HEK293 (cell line): ENCODE measurements at regions not wholly inside any gene's neighbourhood (a gene's known extent, or its start where the extent isn't known, plus 50 kb on each side); places are given as distances from the start of the nearest gene placed in this dataset.

Source experiments
- BCL11A ChIP-seq: fragments of 450-650 bp; formaldehyde crosslinking; IDR thresholded peaks from 2 replicates; pipeline ENCODE4 v1.5.1; 2016; ENCODE audit warnings: low read depth, missing biosample characterization, missing genetic modification characterization
- CTCF ChIP-seq: fragments of 450-650 bp; formaldehyde crosslinking; IDR thresholded peaks from 2 replicates; pipeline ENCODE4 v1.5.1; 2016; ENCODE audit warnings: missing biosample characterization, missing genetic modification characterization
- HOXD13 ChIP-seq: sonication (generic); formaldehyde crosslinking; IDR thresholded peaks from 2 replicates; pipeline ENCODE4 v1.8.0; 2022; ENCODE audit warnings: missing genetic modification reagents, borderline replicate concordance
- KLF16 ChIP-seq: fragments of 450-650 bp; formaldehyde crosslinking; IDR thresholded peaks from 2 replicates; pipeline ENCODE4 v1.5.1; 2017; ENCODE audit warnings: missing biosample characterization, missing genetic modification characterization
- REST ChIP-seq: fragments of 450-650 bp; formaldehyde crosslinking; IDR thresholded peaks from 2 replicates; pipeline ENCODE4 v1.5.1; 2016; ENCODE audit warnings: missing biosample characterization, missing genetic modification characterization
- SP3 ChIP-seq: fragments of 450-650 bp; formaldehyde crosslinking; IDR thresholded peaks from 2 replicates; pipeline ENCODE4 v1.5.1; 2016; ENCODE audit warnings: missing biosample characterization, missing genetic modification characterization
- TCF7L2 ChIP-seq: IDR thresholded peaks from 2 replicates; pipeline ENCODE4 v1.6.1; 2011; ENCODE audit warnings: low read depth, mild to moderate bottlenecking, inconsistent platforms, low read length, moderate library complexity, borderline replicate concordance
- YY1 ChIP-seq: fragments of 450-650 bp; formaldehyde crosslinking; IDR thresholded peaks from 2 replicates; pipeline ENCODE4 v1.5.1; 2018; ENCODE audit warnings: missing biosample characterization, missing genetic modification characterization
- ZBTB21 ChIP-seq: fragments of 450-650 bp; formaldehyde crosslinking; IDR thresholded peaks from 2 replicates; pipeline ENCODE4 v1.5.1; 2017; ENCODE audit warnings: missing biosample characterization, missing genetic modification characterization
- ZFHX2 ChIP-seq: fragments of 450-650 bp; formaldehyde crosslinking; conservative IDR thresholded peaks from 2 replicates; pipeline ENCODE4 v1.5.1; 2016; ENCODE audit warnings: missing biosample characterization, missing genetic modification characterization
- ZNF112 ChIP-seq: fragments of 450-650 bp; formaldehyde crosslinking; IDR thresholded peaks from 2 replicates; pipeline ENCODE4 v1.5.0; 2017; ENCODE audit warnings: missing biosample characterization, missing genetic modification characterization
- ZNF423 ChIP-seq: fragments of 450-650 bp; formaldehyde crosslinking; IDR thresholded peaks from 2 replicates; pipeline ENCODE4 v1.5.1; 2016; ENCODE audit warnings: missing biosample characterization, missing genetic modification characterization
- ZSCAN30 ChIP-seq: fragments of 450-650 bp; IDR thresholded peaks from 2 replicates; pipeline ENCODE4 v1.5.1; 2018; ENCODE audit warnings: missing biosample characterization, mild to moderate bottlenecking, missing genetic modification characterization, moderate library complexity

GRCh38 chr13:111437417-111437816 lies 117.0 kb downstream of the TEX29 start:
- TF ChIP-seq KLF16 (tag by site-specific recombination), result no peak
- TF ChIP-seq REST (tag by site-specific recombination), result no peak
- TF ChIP-seq ZSCAN30, result no peak
- TF ChIP-seq CTCF, result no peak
- TF ChIP-seq YY1, result no peak
- no peak for TF ChIP-seq ZNF112
- no peak for TF ChIP-seq TCF7L2
- TF ChIP-seq ZFHX2, result no peak
- TF ChIP-seq SP3, result no peak
- no peak for TF ChIP-seq ZBTB21 (tag by site-specific recombination)
- no peak for TF ChIP-seq HOXD13
- no peak for TF ChIP-seq BCL11A
- no peak for TF ChIP-seq ZNF423 (tag by site-specific recombination)
